Vagina (tissue), 2 donors: ENCODE measurements at regions not wholly inside any gene's neighbourhood (a gene's known extent, or its start where the extent isn't known, plus 50 kb on each side); places are given as distances from the start of the nearest gene placed in this dataset.
A peak's percentile ranks its signal among the peaks of the same experiment; 100 is the strongest.

Experiments used
- DNase-seq, 2 donors: peaks; one replicate each; pipeline ENCODE4 v3.0.0-alpha.2; 2017; ENCODE audit errors: extremely low spot score in 2 of 2
- H3K27ac ChIP-seq: fragments of 200-600 bp; sonication (generic); one replicate; pipeline ENCODE4 v1.5.1; 2019
- H3K27me3 ChIP-seq: fragments of 200-600 bp; sonication (generic); one replicate; pipeline ENCODE4 v1.5.1; 2019
- H3K36me3 ChIP-seq, 2 donors: fragments of 200-600 bp; sonication (generic); one replicate each; pipeline ENCODE4 v1.5.1; 2017 to 2019
- H3K4me1 ChIP-seq: fragments of 200-600 bp; sonication (generic); one replicate; pipeline ENCODE4 v1.5.1; 2019
- H3K4me3 ChIP-seq, 2 donors: fragments of 200-600 bp; sonication (generic); 1 replicate in 1 of 2; 2 replicates in 1 of 2; pipeline ENCODE4 v1.5.1; 2016 to 2019
- H3K9me3 ChIP-seq: fragments of 200-600 bp; sonication (generic); one replicate; pipeline ENCODE4 v1.5.1; 2019
- CTCF ChIP-seq, 3 experiments: fragments of 450-650 bp in 2 of 3; fragments of 200-600 bp in 1 of 3; sonication (generic) in 1 of 3; IDR thresholded peaks; one replicate each; pipeline ENCODE4 v1.5.1; 2017 to 2019; ENCODE audit warnings: antibody characterized with exemption in 3 of 3, mild to moderate bottlenecking in 2 of 3, moderate library complexity in 2 of 3
- POLR2A ChIP-seq, 2 donors: fragments of 450-650 bp; IDR thresholded peaks; one replicate each; pipeline ENCODE4 v1.6.1; 2017; ENCODE audit warnings: antibody characterized with exemption in 2 of 2, mild to moderate bottlenecking in 2 of 2, moderate library complexity in 2 of 2
- POLR2AphosphoS5 ChIP-seq, 2 donors: sonication (generic); formaldehyde crosslinking; IDR thresholded peaks; one replicate each; pipeline ENCODE4 v1.9.0; 2017; ENCODE audit warnings: antibody characterized with exemption in 2 of 2, mild to moderate bottlenecking in 2 of 2, low read depth in 1 of 2; ENCODE audit not compliant: insufficient read depth in 1 of 2
- intact Hi-C: fragments of 100-400 bp; cut with DNase I; formaldehyde crosslinking; loops from one replicate; pipeline ENCODE4 v1.15.1; 2023

GRCh38 chr10:130560573-130560972 is 424.4 kb downstream of the GLRX3 start:
- no peaks in the 10 kb centered on the region for H3K27me3 ChIP-seq
- no peaks in the 10 kb centered on the region for H3K4me1 ChIP-seq
- no peak overlapping the region for H3K27ac ChIP-seq
- no peaks in the 10 kb centered on the region for H3K36me3 ChIP-seq
- no peaks in the 10 kb centered on the region for H3K9me3 ChIP-seq
- H3K4me3 ChIP-seq = no peak overlapping the region
- TF ChIP-seq POLR2A (IDR thresholded peaks at IDR 0.05) (no peak), POLR2AphosphoS5 (IDR thresholded peaks at IDR 0.05; ENCODE audit: insufficient read depth in 1 of 2, low read depth in 1 of 2) (no peak), CTCF (IDR thresholded peaks at IDR 0.05) (no peak)
- peak in 1 of 2 donors; percentile 62 for DNase-seq
- intact Hi-C loops = no loop called here

DNA sequence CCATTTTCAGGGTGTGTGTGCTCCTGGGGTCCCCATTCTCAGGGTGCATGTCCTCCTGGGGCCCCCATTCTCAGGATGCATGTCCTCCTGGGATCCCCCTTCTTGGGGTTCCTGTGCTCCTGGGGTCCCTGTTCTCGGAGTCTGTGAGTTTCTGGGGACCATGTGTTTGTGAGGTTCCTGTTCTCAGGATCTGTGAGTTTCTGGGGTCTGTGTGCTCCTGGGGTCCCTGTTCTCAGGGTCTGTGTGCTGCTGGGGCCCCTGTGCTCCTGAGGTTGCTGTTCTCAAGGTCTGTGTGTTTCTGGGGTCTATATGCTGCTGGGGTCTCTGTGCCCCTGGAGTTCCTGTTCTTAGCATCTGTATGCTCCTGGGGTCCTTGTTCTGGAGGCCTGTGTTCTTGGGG is 425.5 kb downstream of the GLRX3 start:
- Histone ChIP-seq H3K27me3 (no peaks in the 10 kb centered on the region), H3K4me3 (no peak overlapping the region), H3K9me3 (no peaks in the 10 kb centered on the region), H3K4me1 (no peaks in the 10 kb centered on the region), H3K27ac (no peak overlapping the region), H3K36me3 (no peaks in the 10 kb centered on the region)
- DNase-seq = peak; percentile 42 to 93
- TF ChIP-seq CTCF (IDR thresholded peaks at IDR 0.05) (no peak), POLR2A (IDR thresholded peaks at IDR 0.05) (no peak), POLR2AphosphoS5 (IDR thresholded peaks at IDR 0.05; ENCODE audit: insufficient read depth in 1 of 2, low read depth in 1 of 2) (no peak)
- intact Hi-C loops = no loop called here

DNA sequence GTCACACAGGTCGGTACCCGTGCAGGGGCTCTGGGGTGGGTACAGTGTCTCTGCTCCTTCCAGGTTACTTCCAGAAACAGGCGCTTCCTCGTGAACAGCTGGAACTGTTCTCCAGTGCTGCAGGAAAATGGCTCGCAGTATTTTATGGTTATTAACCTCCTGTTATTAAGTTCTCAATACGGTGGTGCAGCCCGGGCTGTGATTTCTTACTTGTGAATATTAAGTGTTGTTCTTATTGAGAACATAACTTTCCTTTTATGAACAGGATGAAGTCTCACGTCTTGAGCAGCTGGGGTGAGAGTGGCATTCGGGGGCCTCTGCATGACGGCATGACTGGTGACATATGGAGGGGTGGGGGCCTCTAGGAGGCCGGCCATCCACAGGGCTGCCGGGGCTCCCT is 430.8 kb downstream of the GLRX3 start:
- intact Hi-C loops = no loop called here
- Histone ChIP-seq H3K36me3 (no peaks in the 10 kb centered on the region), H3K27ac (no peak overlapping the region), H3K9me3 (no peaks in the 10 kb centered on the region), H3K4me3 (no peak overlapping the region), H3K27me3 (no peaks in the 10 kb centered on the region), H3K4me1 (no peaks in the 10 kb centered on the region)
- TF ChIP-seq POLR2A (IDR thresholded peaks at IDR 0.05) = no peak
- TF ChIP-seq POLR2AphosphoS5 (IDR thresholded peaks at IDR 0.05; ENCODE audit: insufficient read depth in 1 of 2, low read depth in 1 of 2) = no peak
- no peak for TF ChIP-seq CTCF (IDR thresholded peaks at IDR 0.05)
- no peak for DNase-seq

GRCh38 chr10:130567436-130567835 is 431.2 kb downstream of the GLRX3 start:
- no peak overlapping the region for H3K27ac ChIP-seq
- no peaks in the 10 kb centered on the region for H3K27me3 ChIP-seq
- intact Hi-C loops = no loop called here
- no peaks in the 10 kb centered on the region for H3K36me3 ChIP-seq
- no peak for DNase-seq
- no peak overlapping the region for H3K4me3 ChIP-seq
- H3K4me1 ChIP-seq = no peaks in the 10 kb centered on the region
- no peaks in the 10 kb centered on the region for H3K9me3 ChIP-seq
- TF ChIP-seq CTCF (IDR thresholded peaks at IDR 0.05) (no peak), POLR2AphosphoS5 (IDR thresholded peaks at IDR 0.05; ENCODE audit: insufficient read depth in 1 of 2, low read depth in 1 of 2) (no peak), POLR2A (IDR thresholded peaks at IDR 0.05) (no peak)

DNA sequence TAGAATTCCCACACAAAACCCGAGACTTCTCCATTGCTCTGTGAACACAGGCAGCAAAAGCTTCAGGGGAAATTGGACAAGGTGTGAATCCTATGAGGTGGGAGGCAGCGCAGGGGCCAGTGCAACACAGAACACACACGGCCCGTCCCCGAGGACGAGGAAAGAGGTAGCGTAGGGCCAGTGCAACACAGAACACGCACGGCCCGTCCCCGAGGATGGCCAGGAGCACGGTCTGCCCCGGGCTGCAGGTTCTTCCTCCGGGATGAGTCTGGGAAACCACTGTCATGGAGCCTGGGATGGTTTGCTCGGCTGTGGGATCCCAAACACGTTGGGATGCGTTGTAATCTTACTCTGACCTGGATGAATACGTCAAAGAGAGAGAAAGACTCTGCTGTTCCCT is 432.1 kb downstream of the GLRX3 start:
- no peaks in the 10 kb centered on the region for H3K4me1 ChIP-seq
- TF ChIP-seq POLR2AphosphoS5 (IDR thresholded peaks at IDR 0.05; ENCODE audit: insufficient read depth in 1 of 2, low read depth in 1 of 2) = no peak
- no peak for TF ChIP-seq CTCF (IDR thresholded peaks at IDR 0.05)
- TF ChIP-seq POLR2A (IDR thresholded peaks at IDR 0.05) = no peak
- no peaks in the 10 kb centered on the region for H3K36me3 ChIP-seq
- no peak for DNase-seq
- H3K27ac ChIP-seq = no peak overlapping the region
- H3K27me3 ChIP-seq = no peaks in the 10 kb centered on the region
- H3K9me3 ChIP-seq = no peaks in the 10 kb centered on the region
- no peak overlapping the region for H3K4me3 ChIP-seq
- intact Hi-C loops = no loop called here
